IPS-18a (cell line): ENCODE measurements at regions not wholly inside any gene's neighbourhood (a gene's known extent, or its start where the extent isn't known, plus 50 kb on each side); places are given as distances from the start of the nearest gene placed in this dataset.

Experiments
- H3K27ac ChIP-seq: one replicate; pipeline ENCODE4 v1.5.1; 2013; ENCODE audit warnings: low read length
- H3K27me3 ChIP-seq: one replicate; pipeline ENCODE4 v1.6.1; 2013; ENCODE audit warnings: mild to moderate bottlenecking, low read length; ENCODE audit not compliant: control insufficient read depth, insufficient read depth
- H3K36me3 ChIP-seq: one replicate; pipeline ENCODE4 v1.6.1; 2013; ENCODE audit warnings: low read depth, low read length; ENCODE audit not compliant: control insufficient read depth
- H3K4me1 ChIP-seq: one replicate; pipeline ENCODE4 v1.6.1; 2013; ENCODE audit warnings: low read depth, low read length; ENCODE audit not compliant: control insufficient read depth
- H3K4me3 ChIP-seq: one replicate; pipeline ENCODE4 v1.5.1; 2013; ENCODE audit warnings: low read length
- H3K9ac ChIP-seq: one replicate; pipeline ENCODE4 v1.6.1; 2013; ENCODE audit warnings: mild to moderate bottlenecking, low read length, moderate library complexity
- H3K9me3 ChIP-seq: one replicate; pipeline ENCODE4 v1.6.1; 2013; ENCODE audit warnings: low read depth, low read length; ENCODE audit not compliant: control insufficient read depth

- Histone ChIP-seq H3K9me3 (no peaks in the 10 kb centered on the region), H3K27me3 (no peaks in the 10 kb centered on the region), H3K27ac (no peak overlapping the region), H3K4me3 (no peak overlapping the region), H3K36me3 (no peaks in the 10 kb centered on the region), H3K9ac (no peak overlapping the region), H3K4me1 (peaks cover 14% of the 10 kb centered on the region)
These were observed 190.2 kb upstream of the ELL2 start for GRCh38 chr5:96151891-96152290.

- Histone ChIP-seq H3K4me3 (no peak overlapping the region), H3K9ac (no peak overlapping the region), H3K4me1 (peaks cover 12% of the 10 kb centered on the region), H3K9me3 (no peaks in the 10 kb centered on the region), H3K27me3 (no peaks in the 10 kb centered on the region), H3K36me3 (no peaks in the 10 kb centered on the region), H3K27ac (no peak overlapping the region)
These were observed 188.4 kb upstream of the ELL2 start for GRCh38 chr5:96150007-96150406.

- Histone ChIP-seq H3K27ac (no peak overlapping the region), H3K4me3 (no peak overlapping the region), H3K36me3 (no peaks in the 10 kb centered on the region), H3K9me3 (no peaks in the 10 kb centered on the region), H3K27me3 (no peaks in the 10 kb centered on the region), H3K4me1 (peaks cover 16% of the 10 kb centered on the region), H3K9ac (no peak overlapping the region)
These were observed 187.9 kb upstream of the ELL2 start for GRCh38 chr5:96149546-96149945.

- peaks cover 22% of the 10 kb centered on the region for H3K4me1 ChIP-seq
- H3K9ac ChIP-seq: no peak overlapping the region
- no peak overlapping the region for H3K4me3 ChIP-seq
- H3K9me3 ChIP-seq: no peaks in the 10 kb centered on the region
- H3K27ac ChIP-seq: no peak overlapping the region
- H3K36me3 ChIP-seq: no peaks in the 10 kb centered on the region
- no peaks in the 10 kb centered on the region for H3K27me3 ChIP-seq
These were observed 187.4 kb upstream of the ELL2 start for GRCh38 chr5:96149021-96149420.

GRCh38 chr5:96148376-96148775 is 186.7 kb upstream of the ELL2 start:
- H3K27ac ChIP-seq: no peak overlapping the region
- H3K9me3 ChIP-seq: no peaks in the 10 kb centered on the region
- no peaks in the 10 kb centered on the region for H3K36me3 ChIP-seq
- H3K4me1 ChIP-seq: peaks cover 28% of the 10 kb centered on the region
- no peaks in the 10 kb centered on the region for H3K27me3 ChIP-seq
- no peak overlapping the region for H3K4me3 ChIP-seq
- no peak overlapping the region for H3K9ac ChIP-seq

- H3K36me3 ChIP-seq: no peaks in the 10 kb centered on the region
- H3K9ac ChIP-seq: no peak overlapping the region
- H3K9me3 ChIP-seq: no peaks in the 10 kb centered on the region
- H3K4me1 ChIP-seq: peaks cover 29% of the 10 kb centered on the region
- no peak overlapping the region for H3K27ac ChIP-seq
- no peak overlapping the region for H3K4me3 ChIP-seq
- H3K27me3 ChIP-seq: no peaks in the 10 kb centered on the region
These were observed 186.2 kb upstream of the ELL2 start for GRCh38 chr5:96147866-96148265.

GRCh38 chr5:96146675-96147074 is 185.0 kb upstream of the ELL2 start:
- Histone ChIP-seq H3K36me3 (no peaks in the 10 kb centered on the region), H3K4me3 (no peak overlapping the region), H3K27me3 (no peaks in the 10 kb centered on the region), H3K9me3 (no peaks in the 10 kb centered on the region), H3K27ac (no peak overlapping the region), H3K4me1 (peaks cover 29% of the 10 kb centered on the region), H3K9ac (no peak overlapping the region)

GRCh38 chr5:96144289-96144688 is 182.6 kb upstream of the ELL2 start:
- no peaks in the 10 kb centered on the region for H3K27me3 ChIP-seq

GRCh38 chr5:96143450-96143849 is 181.8 kb upstream of the ELL2 start:
- Histone ChIP-seq H3K4me1 (peaks cover 20% of the 10 kb centered on the region), H3K27ac (no peak overlapping the region), H3K4me3 (no peak overlapping the region), H3K27me3 (no peaks in the 10 kb centered on the region), H3K9ac (no peak overlapping the region), H3K36me3 (no peaks in the 10 kb centered on the region), H3K9me3 (no peaks in the 10 kb centered on the region)

More at GRCh38 chr5:96144289-96144688, 182.6 kb upstream of the ELL2 start:
- no peaks in the 10 kb centered on the region for H3K36me3 ChIP-seq
- no peak overlapping the region for H3K27ac ChIP-seq
- H3K9me3 ChIP-seq: no peaks in the 10 kb centered on the region
- H3K4me3 ChIP-seq: peak overlapping the region; percentile 28
- H3K4me1 ChIP-seq: peaks cover 20% of the 10 kb centered on the region
- H3K9ac ChIP-seq: no peak overlapping the region

- Histone ChIP-seq H3K9ac (no peak overlapping the region), H3K27ac (no peak overlapping the region), H3K4me3 (no peak overlapping the region), H3K27me3 (no peaks in the 10 kb centered on the region), H3K9me3 (no peaks in the 10 kb centered on the region), H3K36me3 (no peaks in the 10 kb centered on the region), H3K4me1 (peaks cover 20% of the 10 kb centered on the region)
These were observed 181.3 kb upstream of the ELL2 start for GRCh38 chr5:96142786-96143434.

- Histone ChIP-seq H3K4me1 (peaks cover 20% of the 10 kb centered on the region), H3K9me3 (no peaks in the 10 kb centered on the region), H3K27me3 (no peaks in the 10 kb centered on the region), H3K4me3 (no peak overlapping the region), H3K9ac (no peak overlapping the region), H3K27ac (no peak overlapping the region), H3K36me3 (no peaks in the 10 kb centered on the region)
These were observed 180.6 kb upstream of the ELL2 start for GRCh38 chr5:96142184-96142781.

- H3K36me3 ChIP-seq: no peaks in the 10 kb centered on the region
- peaks cover 20% of the 10 kb centered on the region for H3K4me1 ChIP-seq
- H3K9me3 ChIP-seq: no peaks in the 10 kb centered on the region
- no peak overlapping the region for H3K4me3 ChIP-seq
- no peaks in the 10 kb centered on the region for H3K27me3 ChIP-seq
- no peak overlapping the region for H3K9ac ChIP-seq
- no peak overlapping the region for H3K27ac ChIP-seq
These were observed 180.1 kb upstream of the ELL2 start for GRCh38 chr5:96141749-96142148.
